Effector CD4-positive, alpha-beta T cell (primary cell): ENCODE measurements at regions not wholly inside any gene's neighbourhood (a gene's known extent, or its start where the extent isn't known, plus 50 kb on each side); places are given as distances from the start of the nearest gene placed in this dataset.

Source experiments
- DNase-seq: peaks from one replicate; pipeline ENCODE4 v3.0.0-alpha.2; 2020

GRCh38 chr2:19409046-19409445 is 50.6 kb upstream of the OSR1 start:
- no peak for DNase-seq

- no peak for DNase-seq
Observed at GRCh38 chr2:19408592-19408991, 50.2 kb upstream of the OSR1 start.
